ENCODE measurements at regions not wholly inside any gene's neighbourhood (a gene's known extent, or its start where the extent isn't known, plus 50 kb on each side); places are given as distances from the start of the nearest gene placed in this dataset.
"Not testable (repeated sequence)": the region's sequence is repeated elsewhere in the genome, so short reads cannot be mapped to it uniquely, and the experiment has no call there.

DNA sequence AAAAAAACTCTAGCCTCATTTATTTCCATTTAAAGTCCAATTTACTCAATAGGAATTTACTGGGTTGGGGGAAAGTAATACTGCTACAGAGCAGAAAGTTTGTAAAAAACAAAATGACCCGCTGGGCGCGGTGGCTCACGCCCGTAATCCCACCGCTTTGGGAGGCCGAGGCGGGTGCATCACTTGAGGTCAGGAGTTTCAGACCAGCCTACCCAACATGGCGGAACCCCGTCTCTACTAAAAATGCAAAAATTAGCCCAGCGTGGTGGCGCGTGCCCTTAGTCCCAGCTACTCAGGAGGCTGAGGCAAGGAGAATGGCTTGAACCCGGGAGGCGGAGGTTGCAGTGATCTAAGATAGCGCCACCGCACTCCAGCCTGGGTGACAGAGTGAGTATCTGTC, 745.6 kb downstream of the SLITRK1 start:
- Histone ChIP-seq H3K4me2 (ENCODE audit: insufficient read depth, low read length) (no peak overlapping the region), H3K27me3 (ENCODE audit: insufficient read depth, low read length) (no peaks in the 10 kb centered on the region), H3K4me3 (ENCODE audit: insufficient read depth, low read length) (no peak overlapping the region), H3K4me1 (ENCODE audit: insufficient read depth, low read length) (no peaks in the 10 kb centered on the region), H3K36me3 (ENCODE audit: insufficient read depth, low read length) (no peaks in the 10 kb centered on the region), H2AFZ (ENCODE audit: low read length) (no peak overlapping the region), H3K9me3 (ENCODE audit: low read depth, low read length) (no peaks in the 10 kb centered on the region), H3K79me2 (ENCODE audit: insufficient read depth, low read length) (no peaks in the 10 kb centered on the region), H3K27ac (ENCODE audit: low read depth, low read length) (no peak overlapping the region), H4K20me1 (ENCODE audit: insufficient read depth, low read length) (no peaks in the 10 kb centered on the region)
- TF ChIP-seq, protein P1, sequence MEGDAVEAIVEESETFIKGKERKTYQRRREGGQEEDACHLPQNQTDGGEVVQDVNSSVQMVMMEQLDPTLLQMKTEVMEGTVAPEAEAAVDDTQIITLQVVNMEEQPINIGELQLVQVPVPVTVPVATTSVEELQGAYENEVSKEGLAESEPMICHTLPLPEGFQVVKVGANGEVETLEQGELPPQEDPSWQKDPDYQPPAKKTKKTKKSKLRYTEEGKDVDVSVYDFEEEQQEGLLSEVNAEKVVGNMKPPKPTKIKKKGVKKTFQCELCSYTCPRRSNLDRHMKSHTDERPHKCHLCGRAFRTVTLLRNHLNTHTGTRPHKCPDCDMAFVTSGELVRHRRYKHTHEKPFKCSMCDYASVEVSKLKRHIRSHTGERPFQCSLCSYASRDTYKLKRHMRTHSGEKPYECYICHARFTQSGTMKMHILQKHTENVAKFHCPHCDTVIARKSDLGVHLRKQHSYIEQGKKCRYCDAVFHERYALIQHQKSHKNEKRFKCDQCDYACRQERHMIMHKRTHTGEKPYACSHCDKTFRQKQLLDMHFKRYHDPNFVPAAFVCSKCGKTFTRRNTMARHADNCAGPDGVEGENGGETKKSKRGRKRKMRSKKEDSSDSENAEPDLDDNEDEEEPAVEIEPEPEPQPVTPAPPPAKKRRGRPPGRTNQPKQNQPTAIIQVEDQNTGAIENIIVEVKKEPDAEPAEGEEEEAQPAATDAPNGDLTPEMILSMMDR (IDR thresholded peaks at IDR 0.05; ENCODE audit: extremely low read depth, low read depth, low read length), result no peak
- no peak for DNase-seq (ENCODE audit: insufficient read length, low spot score, missing footprints)

DNA sequence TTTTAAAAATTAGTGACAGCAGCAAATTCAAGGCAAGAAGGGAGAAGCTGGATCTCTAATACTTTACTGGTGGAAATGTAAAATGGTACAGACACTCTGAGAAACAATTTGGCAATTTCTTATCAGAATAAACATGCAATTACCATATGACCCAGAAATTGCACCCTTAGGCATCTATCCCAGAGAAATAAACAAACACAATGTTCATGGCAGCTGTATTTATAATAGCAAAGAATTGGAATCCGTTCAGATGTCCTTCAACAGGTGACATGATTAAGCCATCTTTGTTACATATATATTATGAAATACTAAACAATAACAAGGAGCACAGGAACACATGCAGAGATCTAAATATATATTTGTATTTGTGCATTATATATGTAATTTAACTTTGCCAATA, 756.5 kb downstream of the SLITRK1 start:
- Histone ChIP-seq H3K36me3 (ENCODE audit: insufficient read depth, low read length) (no peaks in the 10 kb centered on the region), H3K4me3 (ENCODE audit: insufficient read depth, low read length) (no peak overlapping the region), H2AFZ (ENCODE audit: low read length) (no peak overlapping the region), H3K4me2 (ENCODE audit: insufficient read depth, low read length) (no peak overlapping the region), H3K9me3 (ENCODE audit: low read depth, low read length) (no peaks in the 10 kb centered on the region), H3K27me3 (ENCODE audit: insufficient read depth, low read length) (no peaks in the 10 kb centered on the region), H3K79me2 (ENCODE audit: insufficient read depth, low read length) (no peaks in the 10 kb centered on the region), H4K20me1 (ENCODE audit: insufficient read depth, low read length) (no peaks in the 10 kb centered on the region), H3K27ac (ENCODE audit: low read depth, low read length) (no peak overlapping the region), H3K4me1 (ENCODE audit: insufficient read depth, low read length) (no peaks in the 10 kb centered on the region)
- no peak for DNase-seq (ENCODE audit: insufficient read length, low spot score, missing footprints)
- TF ChIP-seq, protein P1 (IDR thresholded peaks at IDR 0.05; ENCODE audit: extremely low read depth, low read depth, low read length), result no peak

GRCh38 chr13:83121896-83122295, 760.4 kb downstream of the SLITRK1 start:
- Histone ChIP-seq H3K9me3 (ENCODE audit: low read depth, low read length) (no peaks in the 10 kb centered on the region), H3K4me2 (ENCODE audit: insufficient read depth, low read length) (no peak overlapping the region), H3K4me1 (ENCODE audit: insufficient read depth, low read length) (no peaks in the 10 kb centered on the region), H3K79me2 (ENCODE audit: insufficient read depth, low read length) (no peaks in the 10 kb centered on the region), H3K36me3 (ENCODE audit: insufficient read depth, low read length) (no peaks in the 10 kb centered on the region), H2AFZ (ENCODE audit: low read length) (no peak overlapping the region), H4K20me1 (ENCODE audit: insufficient read depth, low read length) (no peaks in the 10 kb centered on the region), H3K4me3 (ENCODE audit: insufficient read depth, low read length) (no peak overlapping the region), H3K27ac (ENCODE audit: low read depth, low read length) (no peak overlapping the region), H3K27me3 (ENCODE audit: insufficient read depth, low read length) (no peaks in the 10 kb centered on the region)
- DNase-seq (ENCODE audit: insufficient read length, low spot score, missing footprints), result no peak
- TF ChIP-seq, protein P1 (IDR thresholded peaks at IDR 0.05; ENCODE audit: extremely low read depth, low read depth, low read length), result no peak

DNA sequence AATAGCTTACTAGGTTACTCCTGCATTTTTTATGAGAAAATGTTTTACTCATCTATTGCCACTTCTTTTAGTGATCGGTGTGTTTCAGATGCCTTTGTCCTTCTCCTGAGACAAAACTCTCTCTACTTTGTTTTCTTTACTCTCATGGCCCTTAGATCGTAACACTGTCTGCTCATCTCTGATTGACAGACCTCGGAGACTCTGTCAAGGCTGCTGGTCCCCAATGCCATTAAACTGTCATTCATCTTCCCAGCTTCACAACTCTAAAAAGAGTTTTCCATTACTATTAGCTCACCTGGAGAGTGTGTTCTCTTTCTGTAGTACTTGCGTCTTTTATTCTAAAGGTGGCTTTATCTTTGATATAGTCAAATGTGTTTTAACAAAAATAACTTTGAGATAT, 765.2 kb downstream of the SLITRK1 start:
- Histone ChIP-seq H3K27ac (ENCODE audit: low read depth, low read length) (no peak overlapping the region), H3K36me3 (ENCODE audit: insufficient read depth, low read length) (no peaks in the 10 kb centered on the region), H2AFZ (ENCODE audit: low read length) (no peak overlapping the region), H4K20me1 (ENCODE audit: insufficient read depth, low read length) (no peaks in the 10 kb centered on the region), H3K4me1 (ENCODE audit: insufficient read depth, low read length) (no peaks in the 10 kb centered on the region), H3K9me3 (ENCODE audit: low read depth, low read length) (no peaks in the 10 kb centered on the region), H3K79me2 (ENCODE audit: insufficient read depth, low read length) (no peaks in the 10 kb centered on the region), H3K27me3 (ENCODE audit: insufficient read depth, low read length) (no peaks in the 10 kb centered on the region), H3K4me2 (ENCODE audit: insufficient read depth, low read length) (no peak overlapping the region), H3K4me3 (ENCODE audit: insufficient read depth, low read length) (no peak overlapping the region)
- DNase-seq (ENCODE audit: insufficient read length, low spot score, missing footprints), result no peak
- TF ChIP-seq, protein P1 (IDR thresholded peaks at IDR 0.05; ENCODE audit: extremely low read depth, low read depth, low read length), result no peak

GRCh38 chr13:83101574-83102247, 780.6 kb downstream of the SLITRK1 start:
- not testable (repeated sequence) for H3K4me1 ChIP-seq (ENCODE audit: insufficient read depth, low read length); H2AFZ ChIP-seq (ENCODE audit: low read length); H3K36me3 ChIP-seq (ENCODE audit: insufficient read depth, low read length)

More at GRCh38 chr13:83101574-83102247, 780.6 kb downstream of the SLITRK1 start:
- not testable (repeated sequence) for H4K20me1 ChIP-seq (ENCODE audit: insufficient read depth, low read length); H3K4me2 ChIP-seq (ENCODE audit: insufficient read depth, low read length); H3K79me2 ChIP-seq (ENCODE audit: insufficient read depth, low read length); DNase-seq (ENCODE audit: insufficient read length, low spot score, missing footprints); H3K27me3 ChIP-seq (ENCODE audit: insufficient read depth, low read length); H3K27ac ChIP-seq (ENCODE audit: low read depth, low read length); H3K4me3 ChIP-seq (ENCODE audit: insufficient read depth, low read length); H3K9me3 ChIP-seq (ENCODE audit: low read depth, low read length)

All from osteoblast (primary cell).